Stimulated activated CD4-positive, alpha-beta T cell treated with anti-CD3 and anti-CD28 coated beads, Interleukin-12 subunit alpha, Interleukin-12 subunit beta, amount 100 ng/mL, for 48 hours (primary cell): ENCODE measurements at regions not wholly inside any gene's neighbourhood (a gene's known extent, or its start where the extent isn't known, plus 50 kb on each side); places are given as distances from the start of the nearest gene placed in this dataset.
"Not testable (repeated sequence)": the region's sequence is repeated elsewhere in the genome, so short reads cannot be mapped to it uniquely, and the experiment has no call there.

ENCODE experiments used
- DNase-seq, 3 donors: peaks; one replicate each; pipeline ENCODE4 v3.0.0-alpha.2; 2020; ENCODE audit warnings: low read depth in 2 of 3, low spot score in 1 of 3

GRCh38 chr11:10973416-10973815 lies 115.6 kb upstream of the ZBED5 start:
- DNase-seq: no peak

DNA sequence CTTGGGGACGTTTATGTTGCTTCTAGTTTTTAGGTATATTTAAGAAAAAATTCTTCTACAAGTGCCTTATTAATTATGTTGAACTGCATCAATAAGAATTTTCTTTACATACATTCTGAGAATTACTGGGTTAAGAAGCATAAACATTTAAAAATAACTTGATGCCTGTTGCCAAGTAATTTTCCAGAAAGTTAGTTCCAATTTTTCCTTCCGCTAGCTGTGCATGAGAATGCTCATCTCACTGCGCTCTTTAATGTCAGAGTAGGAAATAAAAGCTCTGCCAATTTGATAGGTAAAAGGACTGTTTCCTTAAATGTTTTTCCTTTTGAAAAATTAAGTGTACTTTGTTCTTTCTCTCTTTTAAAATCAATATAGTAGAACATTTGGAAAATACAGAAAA lies 113.1 kb upstream of the ZBED5 start:
- DNase-seq: no peak

DNA sequence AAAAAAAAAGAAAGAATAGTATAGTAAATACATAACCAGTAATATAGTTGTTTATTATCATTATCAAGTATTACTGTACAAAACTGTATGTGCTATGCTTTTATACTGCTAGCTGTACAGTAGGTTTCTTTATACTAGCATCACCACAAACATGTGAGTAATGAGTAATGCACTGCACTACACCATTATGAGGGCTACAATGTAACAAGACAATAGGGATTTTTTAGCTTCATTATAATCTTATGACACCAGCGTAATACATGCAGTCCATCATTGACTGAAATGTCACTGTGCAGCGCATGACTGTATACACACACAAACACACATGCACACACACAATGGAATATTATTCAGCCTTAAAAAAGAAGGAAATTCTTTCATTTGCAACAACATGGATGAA lies 111.5 kb upstream of the ZBED5 start:
- no peak for DNase-seq

DNA sequence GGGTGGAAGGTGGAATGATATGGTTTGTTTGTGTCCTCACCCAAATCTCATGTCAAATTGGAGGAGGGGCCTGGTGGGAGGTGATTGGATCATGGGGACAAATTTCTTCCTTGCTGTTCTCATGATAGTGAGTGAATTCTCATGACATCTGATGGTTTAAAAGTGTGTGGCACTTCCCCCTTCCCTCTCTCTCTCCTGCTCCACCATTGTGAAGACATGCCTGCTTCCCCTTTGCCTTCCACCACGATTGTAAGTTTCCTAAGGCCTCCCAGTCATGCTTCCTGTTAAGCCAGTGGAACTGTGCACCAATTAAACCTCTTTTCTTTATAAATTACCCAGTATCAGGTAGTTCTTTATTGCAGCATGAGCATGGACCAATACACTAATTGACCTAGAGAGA lies 99.0 kb upstream of the ZBED5 start:
- DNase-seq: not testable (repeated sequence)

- no peak for DNase-seq
Observed at GRCh38 chr11:10955616-10956015, 97.8 kb upstream of the ZBED5 start.

DNA sequence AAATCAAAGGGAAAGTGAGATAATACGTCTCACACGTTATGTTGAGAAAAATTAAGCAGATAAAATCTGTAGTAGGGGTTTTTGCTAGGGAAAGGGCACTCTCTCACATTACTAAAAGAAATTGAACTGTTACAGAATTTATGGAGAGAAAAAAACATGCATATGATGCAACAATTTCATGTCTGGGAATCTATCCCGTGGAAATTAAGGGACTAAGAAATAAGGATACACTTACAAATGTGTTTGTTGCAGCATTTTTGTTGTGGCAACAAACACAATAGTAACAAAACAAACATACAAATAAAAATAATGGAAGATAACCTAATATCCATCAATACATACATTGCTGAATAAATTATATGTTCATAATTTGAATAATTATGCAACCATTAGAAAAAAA lies 96.3 kb upstream of the ZBED5 start:
- DNase-seq: no peak

- no peak for DNase-seq
Observed at GRCh38 chr11:10952872-10953271, 95.0 kb upstream of the ZBED5 start.

GRCh38 chr11:10947935-10948334 lies 90.1 kb upstream of the ZBED5 start:
- not testable (repeated sequence) for DNase-seq

- DNase-seq: no peak
Observed at GRCh38 chr11:10946072-10946471, 88.2 kb upstream of the ZBED5 start.

- DNase-seq: no peak
Observed at GRCh38 chr11:10945196-10945595, 87.3 kb upstream of the ZBED5 start.

GRCh38 chr11:10943968-10944367 lies 86.1 kb upstream of the ZBED5 start:
- DNase-seq: no peak

GRCh38 chr11:10942620-10943019 lies 84.8 kb upstream of the ZBED5 start:
- DNase-seq: no peak

DNA sequence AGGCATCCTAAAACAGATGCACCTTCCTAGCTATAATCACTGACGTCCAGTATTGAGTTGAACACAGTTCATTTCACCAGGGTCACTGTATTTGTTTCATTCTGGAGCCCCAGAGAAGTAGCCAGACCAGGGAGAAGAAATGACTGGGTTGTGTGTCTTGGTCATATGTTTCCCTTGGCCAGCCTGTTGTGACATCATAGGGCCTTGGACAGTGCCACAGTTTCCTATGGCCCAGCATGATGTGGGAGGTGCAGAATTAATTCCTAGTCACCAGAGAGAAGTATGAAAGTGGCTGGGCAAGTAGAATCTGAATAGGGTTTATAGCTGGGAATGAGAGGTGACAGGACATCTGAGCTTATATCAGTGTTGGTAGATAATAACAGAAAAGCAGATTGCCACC lies 84.0 kb upstream of the ZBED5 start:
- no peak for DNase-seq

DNA sequence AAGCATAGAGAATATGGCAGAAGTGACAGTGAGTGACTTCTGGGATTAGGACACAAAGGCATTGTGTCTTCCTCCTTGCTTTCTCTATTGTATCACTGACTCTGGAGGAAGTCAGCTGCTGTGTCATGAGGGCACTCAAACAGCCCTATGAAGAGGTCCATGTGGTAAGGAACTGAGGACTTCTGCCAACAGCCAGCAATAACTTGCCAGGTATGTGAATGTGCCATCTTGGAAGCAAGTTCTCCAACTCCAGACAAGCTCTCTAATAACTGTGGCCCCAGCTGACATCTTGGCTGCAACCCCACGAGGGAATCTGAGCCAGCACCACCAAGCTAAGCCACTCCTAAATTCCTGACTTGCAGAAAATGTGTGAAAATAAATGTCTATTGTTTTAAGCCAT lies 83.6 kb upstream of the ZBED5 start:
- no peak for DNase-seq

DNA sequence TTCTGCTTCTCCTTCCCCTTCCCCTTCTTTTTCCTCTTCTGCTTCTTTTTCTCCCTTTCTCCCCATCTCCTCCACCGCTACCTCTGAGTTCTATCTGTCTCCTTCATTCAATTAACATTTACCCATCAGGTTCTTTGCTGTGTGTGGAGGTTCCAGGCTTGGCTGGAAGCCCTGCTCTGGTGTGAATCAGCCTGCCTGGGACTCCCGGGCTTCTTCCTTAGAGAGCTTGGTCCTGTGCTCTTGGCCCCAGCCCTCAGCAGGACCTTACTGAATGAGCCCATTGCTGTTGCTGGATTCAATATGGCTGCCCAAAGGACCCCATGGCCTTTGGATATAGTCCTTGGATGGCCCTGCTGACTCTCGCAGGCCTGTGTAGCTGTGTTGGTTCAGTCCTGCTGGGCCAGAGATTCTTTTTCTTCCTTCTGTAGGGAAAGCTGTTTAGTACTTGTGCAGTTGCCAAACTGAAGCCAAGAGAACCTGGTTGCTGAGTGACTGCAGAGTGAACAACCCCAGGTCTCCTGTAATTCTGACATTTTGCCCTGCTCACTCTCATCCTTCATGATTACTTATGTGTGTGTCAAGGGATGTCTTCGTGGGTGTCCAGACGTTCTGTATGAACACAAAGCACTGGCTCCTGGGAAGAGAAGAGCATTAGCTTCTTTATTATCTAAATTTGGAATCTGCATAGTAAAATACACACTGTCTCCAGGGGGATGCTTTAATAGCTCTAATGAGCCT lies 81.0 kb upstream of the ZBED5 start:
- no peak for DNase-seq

DNA sequence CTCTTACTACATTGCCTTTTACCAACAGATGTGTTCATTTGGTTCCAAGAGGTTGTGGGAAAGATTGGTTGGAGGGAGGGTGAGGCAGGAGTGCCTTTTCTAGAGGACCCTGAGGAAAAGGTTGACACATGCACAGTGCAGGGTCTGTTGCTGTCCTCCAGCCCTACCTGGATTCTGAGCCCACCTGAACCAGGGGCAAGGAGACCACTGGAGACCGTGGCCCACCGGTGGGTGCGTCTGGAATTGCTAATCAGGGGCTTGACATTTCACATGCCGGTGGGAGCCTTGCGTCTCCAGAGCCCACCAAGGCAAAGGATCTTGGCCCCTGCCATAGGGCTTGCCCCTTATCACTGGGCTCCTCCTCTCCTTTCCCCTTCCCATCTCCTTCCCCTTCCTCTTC lies 80.4 kb upstream of the ZBED5 start:
- no peak for DNase-seq

- DNase-seq: no peak
Observed at GRCh38 chr11:10937385-10937771, 79.5 kb upstream of the ZBED5 start.

GRCh38 chr11:10936626-10937384 lies 79.0 kb upstream of the ZBED5 start:
- DNase-seq: no peak

- DNase-seq: no peak
Observed at GRCh38 chr11:10935015-10935559, 77.2 kb upstream of the ZBED5 start.

DNA sequence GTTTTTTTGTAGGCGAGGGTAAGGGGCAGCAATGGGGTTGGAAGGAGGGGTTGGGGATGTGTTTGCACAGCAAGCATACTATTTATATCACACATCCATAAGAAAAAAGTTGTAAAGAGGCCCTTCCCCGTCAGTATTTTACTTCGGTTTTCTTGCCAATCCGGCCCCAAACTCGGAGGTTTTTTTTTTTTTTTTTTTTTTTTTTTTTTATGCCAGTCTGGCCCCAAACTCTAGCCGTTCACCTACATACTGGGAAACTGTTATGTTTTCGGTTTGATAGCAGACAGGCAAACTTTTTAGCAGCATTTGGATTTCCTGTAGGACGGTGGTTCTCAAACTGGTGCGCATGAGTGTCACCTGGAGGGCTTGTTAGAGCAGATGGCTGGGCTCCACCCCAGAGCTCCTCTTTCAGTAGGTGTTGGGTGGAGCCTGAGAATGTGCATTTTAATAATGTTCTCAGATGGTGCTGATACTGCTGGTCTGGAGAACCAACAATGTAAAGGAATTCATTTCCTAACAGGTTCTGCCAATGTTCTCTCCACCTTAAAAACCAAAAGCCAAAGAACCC lies 76.5 kb upstream of the ZBED5 start:
- no peak for DNase-seq

DNA sequence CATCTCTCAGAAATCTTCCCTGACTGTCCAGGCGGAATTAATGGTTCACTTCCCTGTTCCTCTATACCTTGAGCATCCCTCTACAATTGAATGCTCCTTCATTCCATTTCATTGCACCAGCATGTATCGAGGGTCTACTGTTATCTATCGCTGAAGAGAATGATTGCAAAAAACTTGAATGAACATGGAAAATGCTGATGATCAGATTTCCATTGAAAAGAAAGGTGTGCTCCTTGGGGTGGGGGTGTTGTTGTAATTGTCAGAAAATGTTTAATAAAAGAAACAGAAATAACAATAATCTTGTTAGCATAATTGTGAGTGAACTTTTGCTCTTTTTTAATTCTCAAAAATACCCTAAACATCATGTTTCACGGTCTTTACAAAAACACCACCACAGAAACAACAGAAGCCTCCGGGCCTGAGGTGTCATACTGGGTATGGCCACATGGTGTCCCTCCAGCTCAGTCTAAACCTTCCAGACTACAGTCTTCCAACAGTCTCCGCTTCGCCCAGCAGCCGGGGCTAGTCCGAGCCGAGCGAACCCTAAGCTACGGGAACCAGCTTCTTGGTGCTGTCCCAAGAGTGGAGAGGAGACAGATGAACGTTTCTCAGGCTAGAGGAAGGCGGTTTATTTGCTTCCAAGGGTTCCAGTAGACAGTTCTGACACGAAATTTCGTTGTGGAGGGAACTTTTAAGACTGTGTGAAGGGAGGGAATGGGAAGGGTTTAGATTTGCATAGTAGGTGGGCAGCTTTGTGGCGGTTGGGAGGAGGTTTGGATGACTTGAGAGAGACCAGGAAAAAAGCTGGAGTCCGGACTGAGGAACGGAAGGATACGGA lies 75.8 kb upstream of the ZBED5 start:
- DNase-seq: peak; percentile 75 to 87 (median 77)
